ENCODE measurements at regions not wholly inside any gene's neighbourhood (a gene's known extent, or its start where the extent isn't known, plus 50 kb on each side); places are given as distances from the start of the nearest gene placed in this dataset.

- TF ChIP-seq EZH2 (IDR thresholded peaks at IDR 0.05; ENCODE audit: low read depth, unreplicated experiment) = no peak
- TF ChIP-seq ZNF114 (CRISPR knock-in tag; IDR thresholded peaks at IDR 0.05) = no peak
- Mint-ChIP-seq H3K4me3 (no peak overlapping the region), H3K27me3 (ENCODE audit: insufficient read depth, low read depth, poor library complexity) (no peaks in the 10 kb centered on the region), H3K27ac (no peak overlapping the region), H3K9me3 (no peaks in the 10 kb centered on the region), H3K36me3 (ENCODE audit: low read depth) (no peaks in the 10 kb centered on the region), H3K4me1 (peaks cover 12% of the 10 kb centered on the region; the same call in 2 of the 3 replicates)
- H3K27me3 ChIP-seq (ENCODE audit: insufficient read depth) = no peaks in the 10 kb centered on the region
- DNase-seq (ENCODE audit: low spot score) (peak; percentile 45), ATAC-seq (peak; percentile 84)
- H3K4me3 ChIP-seq = no peak overlapping the region
- H3F3A ChIP-seq (replicated peaks; ENCODE audit: low read depth) = no peaks in the 10 kb centered on the region
- peaks cover 7% of the 10 kb centered on the region; the same call in 1 of the 2 replicates for H3K4me1 ChIP-seq (ENCODE audit: insufficient read depth)
- no peak overlapping the region for H3K4me2 ChIP-seq
- no peak overlapping the region for H3K27ac ChIP-seq (ENCODE audit: low read depth)
- no peaks in the 10 kb centered on the region for H3K9me2 ChIP-seq (ENCODE audit: insufficient read depth)
- no peak overlapping the region for H2AFZ ChIP-seq
- no peaks in the 10 kb centered on the region for H3K79me2 ChIP-seq (replicated peaks; ENCODE audit: insufficient read depth)
- H3K36me3 ChIP-seq (ENCODE audit: insufficient read depth) = no peaks in the 10 kb centered on the region
- H4K20me1 ChIP-seq (replicated peaks; ENCODE audit: insufficient read depth) = no peaks in the 10 kb centered on the region
Measured at GRCh38 chr11:45432100-45432499, 146.0 kb upstream of the SYT13 start.

GRCh38 chr11:45431046-45432018 is 145.2 kb upstream of the SYT13 start:
- Histone ChIP-seq H3K36me3 (ENCODE audit: insufficient read depth) (no peaks in the 10 kb centered on the region), H3K27me3 (ENCODE audit: insufficient read depth) (no peaks in the 10 kb centered on the region), H3K9me2 (ENCODE audit: insufficient read depth) (no peaks in the 10 kb centered on the region), H4K20me1 (replicated peaks; ENCODE audit: insufficient read depth) (no peaks in the 10 kb centered on the region), H3F3A (replicated peaks; ENCODE audit: low read depth) (no peaks in the 10 kb centered on the region), H3K4me2 (no peak overlapping the region; the same call in 1 of the 2 replicates), H3K4me3 (no peak overlapping the region), H2AFZ (peak overlapping the region; percentile 83), H3K79me2 (replicated peaks; ENCODE audit: insufficient read depth) (no peaks in the 10 kb centered on the region), H3K27ac (ENCODE audit: low read depth) (no peak overlapping the region), H3K4me1 (ENCODE audit: insufficient read depth) (peaks cover 7% of the 10 kb centered on the region; the same call in 1 of the 2 replicates)
- Mint-ChIP-seq H3K36me3 (ENCODE audit: low read depth) (no peaks in the 10 kb centered on the region), H3K27ac (no peak overlapping the region), H3K9me3 (no peaks in the 10 kb centered on the region), H3K4me3 (no peak overlapping the region), H3K27me3 (ENCODE audit: insufficient read depth, low read depth, poor library complexity) (no peaks in the 10 kb centered on the region), H3K4me1 (peaks cover 12% of the 10 kb centered on the region; the same call in 2 of the 3 replicates)
- no peak for DNase-seq (ENCODE audit: low spot score)
- peak; percentile 48 for ATAC-seq
- TF ChIP-seq ZNF114 (CRISPR knock-in tag; IDR thresholded peaks at IDR 0.05) = no peak
- no peak for TF ChIP-seq POLR2AphosphoS5 (IDR thresholded peaks at IDR 0.05; ENCODE audit: low read depth)
- TF ChIP-seq EZH2 (IDR thresholded peaks at IDR 0.05; ENCODE audit: low read depth, unreplicated experiment) = no peak

GRCh38 chr11:45430361-45430760 is 144.2 kb upstream of the SYT13 start:
- H3K4me2 ChIP-seq = no peak overlapping the region
- no peak overlapping the region for H2AFZ ChIP-seq
- H3K79me2 ChIP-seq (replicated peaks; ENCODE audit: insufficient read depth) = no peaks in the 10 kb centered on the region
- H3K27ac ChIP-seq (ENCODE audit: low read depth) = no peak overlapping the region
- H3K4me3 Mint-ChIP-seq = no peak overlapping the region
- H3K36me3 ChIP-seq (ENCODE audit: insufficient read depth) = no peaks in the 10 kb centered on the region
- no peaks in the 10 kb centered on the region for H3K27me3 ChIP-seq (ENCODE audit: insufficient read depth)
- H3K27me3 Mint-ChIP-seq (ENCODE audit: insufficient read depth, low read depth, poor library complexity) = no peaks in the 10 kb centered on the region
- no peak for TF ChIP-seq REST (IDR thresholded peaks at IDR 0.05; ENCODE audit: unreplicated experiment)
- TF ChIP-seq STAT1 (IDR thresholded peaks at IDR 0.05; ENCODE audit: unreplicated experiment) = no peak
- TF ChIP-seq POLR2AphosphoS5 (IDR thresholded peaks at IDR 0.05; ENCODE audit: low read depth) = no peak
- no peak for TF ChIP-seq ETS1 (IDR thresholded peaks at IDR 0.05)
- no peak for TF ChIP-seq CTCF (conservative IDR thresholded peaks at IDR 0.05; ENCODE audit: low read depth in 2 of 2)
- no peak overlapping the region for H3K4me3 ChIP-seq
- no peaks in the 10 kb centered on the region for H3K36me3 Mint-ChIP-seq (ENCODE audit: low read depth)
- no peaks in the 10 kb centered on the region for H3K9me3 Mint-ChIP-seq
- ATAC-seq (no peak), DNase-seq (ENCODE audit: low spot score) (no peak)
- H3K27ac Mint-ChIP-seq = no peak overlapping the region
- peaks cover 7% of the 10 kb centered on the region; the same call in 1 of the 2 replicates for H3K4me1 ChIP-seq (ENCODE audit: insufficient read depth)
- no peaks in the 10 kb centered on the region for H3K9me2 ChIP-seq (ENCODE audit: insufficient read depth)
- no peaks in the 10 kb centered on the region for H3F3A ChIP-seq (replicated peaks; ENCODE audit: low read depth)
- H4K20me1 ChIP-seq (replicated peaks; ENCODE audit: insufficient read depth) = no peaks in the 10 kb centered on the region
- H3K4me1 Mint-ChIP-seq = peaks cover 12% of the 10 kb centered on the region; the same call in 2 of the 3 replicates

Data from GM23338 (cell line).